Type B pancreatic cell (in vitro differentiated cells): ENCODE measurements at regions not wholly inside any gene's neighbourhood (a gene's known extent, or its start where the extent isn't known, plus 50 kb on each side); places are given as distances from the start of the nearest gene placed in this dataset.

Source experiments
- DNase-seq: peaks from one replicate; pipeline ENCODE4 v3.0.0; 2021; ENCODE audit warnings: mixed read lengths; ENCODE audit not compliant: unreplicated experiment; ENCODE audit errors: extremely low spot score
- H3K27ac Mint-ChIP-seq: 2 replicates; pipeline ENCODE4 v1.8.0; 2021; ENCODE audit warnings: mild to moderate bottlenecking, mixed read lengths
- H3K27me3 Mint-ChIP-seq: 2 replicates; pipeline ENCODE4 v1.8.0; 2021; ENCODE audit warnings: mixed read lengths
- H3K36me3 Mint-ChIP-seq: 2 replicates; pipeline ENCODE4 v1.8.0; 2021; ENCODE audit warnings: mixed read lengths
- H3K4me1 Mint-ChIP-seq: one replicate; pipeline ENCODE4 v1.8.0; 2021; ENCODE audit warnings: mixed read lengths; ENCODE audit not compliant: unreplicated experiment
- H3K4me3 Mint-ChIP-seq: 2 replicates; pipeline ENCODE4 v1.8.0; 2021; ENCODE audit warnings: mild to moderate bottlenecking, mixed read lengths
- H3K9me3 Mint-ChIP-seq: 2 replicates; pipeline ENCODE4 v1.8.0; 2021; ENCODE audit warnings: mixed read lengths
- TF ChIP-seq, protein P1 (sequence below): fragments of 200-600 bp; sonication (generic); conservative IDR thresholded peaks from 2 replicates; pipeline ENCODE4 v1.5.0; 2021; ENCODE audit warnings: antibody characterized with exemption, mild to moderate bottlenecking

DNA sequence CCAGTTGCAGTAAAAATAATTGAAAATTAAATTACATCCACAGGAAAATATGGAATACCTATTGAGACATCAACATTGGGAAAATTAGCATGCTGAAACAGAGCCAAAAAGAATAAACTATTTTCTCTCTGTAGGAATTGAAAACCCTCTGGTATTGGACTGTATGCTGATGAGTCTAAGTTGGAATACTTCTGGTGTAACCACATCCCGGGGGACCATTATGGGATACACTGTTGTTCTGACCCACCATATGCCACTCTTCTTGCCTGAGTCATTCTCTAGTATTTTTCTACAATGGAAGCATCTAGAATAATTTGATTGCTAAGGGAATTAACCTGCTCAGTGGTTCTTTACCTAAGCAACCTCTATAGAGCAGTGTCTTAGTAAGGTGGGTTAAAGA is 640.7 kb upstream of the AGA start:
- Mint-ChIP-seq H3K4me3 (no peak overlapping the region), H3K27ac (no peak overlapping the region), H3K9me3 (no peaks in the 10 kb centered on the region), H3K27me3 (peaks cover 5% of the 10 kb centered on the region), H3K4me1 (no peaks in the 10 kb centered on the region), H3K36me3 (no peaks in the 10 kb centered on the region)
- no peak for DNase-seq
- TF ChIP-seq, protein P1, sequence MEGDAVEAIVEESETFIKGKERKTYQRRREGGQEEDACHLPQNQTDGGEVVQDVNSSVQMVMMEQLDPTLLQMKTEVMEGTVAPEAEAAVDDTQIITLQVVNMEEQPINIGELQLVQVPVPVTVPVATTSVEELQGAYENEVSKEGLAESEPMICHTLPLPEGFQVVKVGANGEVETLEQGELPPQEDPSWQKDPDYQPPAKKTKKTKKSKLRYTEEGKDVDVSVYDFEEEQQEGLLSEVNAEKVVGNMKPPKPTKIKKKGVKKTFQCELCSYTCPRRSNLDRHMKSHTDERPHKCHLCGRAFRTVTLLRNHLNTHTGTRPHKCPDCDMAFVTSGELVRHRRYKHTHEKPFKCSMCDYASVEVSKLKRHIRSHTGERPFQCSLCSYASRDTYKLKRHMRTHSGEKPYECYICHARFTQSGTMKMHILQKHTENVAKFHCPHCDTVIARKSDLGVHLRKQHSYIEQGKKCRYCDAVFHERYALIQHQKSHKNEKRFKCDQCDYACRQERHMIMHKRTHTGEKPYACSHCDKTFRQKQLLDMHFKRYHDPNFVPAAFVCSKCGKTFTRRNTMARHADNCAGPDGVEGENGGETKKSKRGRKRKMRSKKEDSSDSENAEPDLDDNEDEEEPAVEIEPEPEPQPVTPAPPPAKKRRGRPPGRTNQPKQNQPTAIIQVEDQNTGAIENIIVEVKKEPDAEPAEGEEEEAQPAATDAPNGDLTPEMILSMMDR, result no peak

DNA sequence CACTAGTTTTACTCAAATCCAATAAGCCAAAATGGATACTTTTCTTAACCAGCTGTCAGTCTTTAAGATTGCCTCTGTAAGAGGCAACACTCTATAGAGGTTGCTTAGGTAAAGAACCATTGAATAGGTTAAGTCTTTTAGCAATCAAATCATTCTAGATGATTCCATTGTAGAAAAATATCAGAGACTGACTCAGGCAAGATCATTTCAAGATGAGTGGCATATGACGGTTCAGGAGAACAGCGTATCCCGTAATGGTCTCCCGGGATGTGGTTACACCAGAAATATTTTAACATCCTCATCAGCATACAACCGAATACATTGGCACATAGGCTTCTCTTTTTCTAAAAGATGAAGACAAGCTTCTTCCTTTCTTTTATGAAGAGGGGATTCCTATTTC is 641.7 kb upstream of the AGA start:
- Mint-ChIP-seq H3K4me3 (no peak overlapping the region), H3K27ac (no peak overlapping the region), H3K27me3 (peaks cover 5% of the 10 kb centered on the region), H3K4me1 (no peaks in the 10 kb centered on the region), H3K36me3 (no peaks in the 10 kb centered on the region), H3K9me3 (peaks cover 4% of the 10 kb centered on the region)
- DNase-seq, result no peak
- TF ChIP-seq, protein P1, result no peak

DNA sequence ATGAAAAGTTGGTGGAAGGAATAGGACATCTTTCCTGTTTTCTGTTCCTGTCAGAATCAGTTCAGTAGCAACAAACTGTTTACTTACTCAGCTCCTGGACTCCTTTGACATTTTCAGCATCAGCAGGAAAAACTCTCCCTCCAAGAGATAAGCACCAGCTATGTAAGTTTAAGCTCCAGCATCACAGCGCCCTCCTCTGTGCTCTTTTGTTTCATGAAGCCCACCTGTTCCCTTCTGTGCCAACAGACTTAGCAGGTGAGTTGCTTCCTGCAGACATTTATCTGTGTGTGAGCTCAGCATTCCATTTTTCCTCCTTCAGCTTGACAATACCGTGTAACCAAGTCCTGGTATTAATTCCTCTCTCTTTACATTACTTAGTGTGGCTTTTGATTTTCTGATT is 644.1 kb upstream of the AGA start:
- peaks cover 9% of the 10 kb centered on the region for H3K9me3 Mint-ChIP-seq
- peaks cover 5% of the 10 kb centered on the region for H3K27me3 Mint-ChIP-seq
- H3K36me3 Mint-ChIP-seq, result no peaks in the 10 kb centered on the region
- H3K27ac Mint-ChIP-seq, result no peak overlapping the region
- H3K4me3 Mint-ChIP-seq, result no peak overlapping the region
- DNase-seq, result no peak
- TF ChIP-seq, protein P1, result no peak
- H3K4me1 Mint-ChIP-seq, result no peaks in the 10 kb centered on the region

DNA sequence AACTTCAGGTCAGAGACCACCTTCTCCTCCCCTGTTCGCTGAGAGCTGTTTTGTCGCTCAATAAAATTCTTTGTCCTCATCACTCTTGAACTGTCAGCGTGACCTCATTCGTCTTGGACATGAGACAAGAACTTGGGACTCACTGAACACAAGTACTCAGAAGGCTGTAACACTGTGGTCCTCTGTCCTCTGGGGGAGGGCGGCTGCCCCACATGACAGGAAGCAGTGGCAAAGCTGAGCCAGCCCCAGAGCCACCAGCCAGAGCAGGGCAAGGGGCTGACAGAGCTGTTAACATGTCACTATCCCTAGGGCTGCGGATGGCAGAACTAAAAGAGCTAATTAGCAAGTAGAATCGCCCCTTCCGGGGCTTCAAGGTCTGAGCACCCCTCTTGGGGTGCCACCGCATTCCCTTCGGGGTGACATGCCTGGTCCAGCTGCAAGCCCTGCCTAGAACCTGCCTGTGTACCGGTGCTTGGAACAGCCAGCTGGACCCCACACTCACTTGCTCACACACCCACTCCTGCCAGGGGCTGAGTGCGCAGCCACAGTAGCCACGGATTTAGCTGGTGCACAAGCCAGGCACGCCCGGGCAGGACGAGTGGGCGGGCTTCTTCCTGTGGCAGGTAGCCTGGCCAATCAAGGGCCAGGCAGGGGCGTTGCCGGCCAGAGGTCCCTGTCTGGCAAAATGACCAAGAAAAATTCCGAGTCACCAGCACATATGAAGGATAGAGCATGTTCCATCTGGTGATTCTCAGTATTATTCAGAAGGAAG is 648.6 kb upstream of the AGA start:
- Mint-ChIP-seq H3K36me3 (no peaks in the 10 kb centered on the region), H3K27me3 (peaks cover 5% of the 10 kb centered on the region), H3K4me3 (no peak overlapping the region), H3K4me1 (no peaks in the 10 kb centered on the region), H3K27ac (no peak overlapping the region), H3K9me3 (peaks cover 9% of the 10 kb centered on the region)
- TF ChIP-seq, protein P1, result no peak
- DNase-seq, result no peak

DNA sequence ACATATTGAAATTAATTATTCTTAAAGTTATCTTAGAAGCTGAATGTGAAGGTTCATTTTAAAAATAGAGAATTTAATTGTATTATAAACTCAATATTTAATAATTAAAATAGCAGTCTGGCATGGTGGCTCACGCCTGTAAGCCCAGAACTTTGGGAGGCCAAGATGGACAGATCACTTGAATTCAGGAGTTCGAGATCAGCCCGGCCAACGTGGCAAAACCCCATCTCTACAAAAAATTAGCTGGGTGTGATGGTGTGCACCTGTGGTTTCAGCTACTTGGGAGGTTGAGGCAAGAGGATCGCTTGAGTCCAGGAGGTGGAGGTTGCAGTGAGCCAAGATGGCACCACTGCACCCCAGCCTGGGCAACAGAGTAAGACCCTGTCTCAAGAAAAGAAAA is 659.9 kb upstream of the AGA start:
- Mint-ChIP-seq H3K27ac (no peak overlapping the region), H3K27me3 (no peaks in the 10 kb centered on the region), H3K4me1 (no peaks in the 10 kb centered on the region), H3K9me3 (no peaks in the 10 kb centered on the region), H3K4me3 (no peak overlapping the region), H3K36me3 (no peaks in the 10 kb centered on the region)
- no peak for DNase-seq
- TF ChIP-seq, protein P1, result no peak
